MV-4-11 (cell line): ENCODE measurements at regions not wholly inside any gene's neighbourhood (a gene's known extent, or its start where the extent isn't known, plus 50 kb on each side); places are given as distances from the start of the nearest gene placed in this dataset.
"Not testable (repeated sequence)": the region's sequence is repeated elsewhere in the genome, so short reads cannot be mapped to it uniquely, and the experiment has no call there.

ENCODE experiments used
- DNase-seq: peaks from one replicate; lab custom pipeline; 2025; lab: John Stamatoyannopoulos, UW

DNA sequence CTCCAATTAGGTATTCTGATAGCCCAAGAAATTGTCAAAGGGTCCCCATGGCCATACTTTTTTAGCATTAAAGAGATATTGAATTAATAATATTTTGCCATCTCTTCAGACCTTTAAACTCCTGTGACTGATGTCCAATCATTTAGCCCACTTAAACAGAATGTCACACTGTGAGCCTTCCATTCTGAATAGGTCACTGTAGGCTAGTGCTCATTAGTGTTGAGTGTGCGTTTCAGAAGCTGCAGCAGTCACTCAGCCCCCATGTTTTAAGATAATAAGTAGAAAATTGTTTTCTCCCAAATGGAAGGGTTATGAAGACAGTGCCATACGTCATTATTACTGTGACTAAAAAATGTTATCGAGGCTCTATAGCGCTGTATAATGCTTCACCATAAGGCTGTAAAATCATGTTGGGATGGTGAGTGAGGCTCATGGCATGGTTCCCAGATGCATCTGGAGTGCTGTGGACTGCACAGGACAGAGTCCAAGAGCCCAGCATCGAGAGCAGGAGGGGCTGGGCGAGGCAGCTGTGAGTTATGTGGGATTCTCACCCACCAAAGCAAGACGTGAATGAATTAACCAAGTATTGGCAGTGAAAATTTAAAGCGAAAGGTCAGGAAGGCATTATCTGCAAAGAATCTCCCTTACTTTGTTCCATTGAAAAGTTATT, 2112.9 kb upstream of the WWC1 start:
- no peak for DNase-seq

DNA sequence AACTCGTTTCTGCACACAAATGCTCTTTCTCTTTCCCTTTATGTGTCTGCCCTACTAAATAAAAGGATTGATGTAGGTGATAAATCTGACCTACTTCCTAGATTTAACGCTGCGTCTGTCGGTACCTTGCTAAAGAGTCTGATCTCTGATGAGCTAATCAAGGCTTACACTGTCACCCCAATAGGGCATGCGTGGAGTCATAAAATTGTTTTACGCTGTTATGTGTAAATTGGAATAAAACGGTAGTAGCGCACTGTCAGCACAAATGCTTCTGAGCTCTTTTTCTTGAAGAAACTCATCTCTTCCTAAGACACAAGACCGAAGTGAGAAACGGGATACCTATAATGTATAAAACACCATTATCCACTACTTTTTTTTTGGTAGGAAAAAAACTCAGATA, 2106.3 kb upstream of the WWC1 start:
- DNase-seq = no peak

DNA sequence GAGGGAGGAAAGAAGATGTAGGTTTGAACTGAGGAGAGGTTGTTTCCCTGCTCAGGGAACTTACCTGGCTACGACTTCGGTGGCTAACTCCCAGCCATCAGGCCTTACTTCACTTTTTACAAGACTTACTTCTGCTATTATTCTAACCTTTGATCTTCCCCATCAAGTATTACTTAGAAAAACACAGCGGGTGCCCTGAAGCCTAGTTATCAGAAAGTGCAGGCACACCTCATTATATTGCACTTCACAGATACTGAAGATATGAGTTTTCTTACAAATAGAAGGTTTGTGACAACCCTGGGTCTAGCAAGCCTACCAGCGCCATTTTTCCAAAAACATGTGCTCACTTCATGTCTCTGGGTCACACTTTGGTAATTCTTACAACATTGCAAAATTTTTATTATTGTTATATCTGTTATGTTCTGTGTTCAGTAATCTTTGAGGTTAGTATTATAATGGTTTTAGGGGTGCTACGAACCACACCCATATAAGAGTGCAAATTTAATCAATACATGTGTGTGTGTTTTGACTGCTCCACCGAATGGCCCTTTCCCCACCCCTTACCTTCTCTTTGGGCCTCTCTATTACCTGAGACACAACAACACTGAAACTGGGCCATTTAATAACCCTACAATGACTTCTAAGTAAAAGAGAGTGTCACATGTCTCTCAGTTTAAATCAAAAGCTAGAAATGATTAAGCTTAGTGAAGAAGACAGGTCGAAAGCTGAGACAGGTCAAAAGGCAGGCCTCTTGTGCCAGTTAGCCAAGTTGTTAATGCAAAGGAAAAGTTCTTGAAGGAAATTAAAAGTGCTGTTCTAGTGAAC, 2102.7 kb upstream of the WWC1 start:
- no peak for DNase-seq

DNA sequence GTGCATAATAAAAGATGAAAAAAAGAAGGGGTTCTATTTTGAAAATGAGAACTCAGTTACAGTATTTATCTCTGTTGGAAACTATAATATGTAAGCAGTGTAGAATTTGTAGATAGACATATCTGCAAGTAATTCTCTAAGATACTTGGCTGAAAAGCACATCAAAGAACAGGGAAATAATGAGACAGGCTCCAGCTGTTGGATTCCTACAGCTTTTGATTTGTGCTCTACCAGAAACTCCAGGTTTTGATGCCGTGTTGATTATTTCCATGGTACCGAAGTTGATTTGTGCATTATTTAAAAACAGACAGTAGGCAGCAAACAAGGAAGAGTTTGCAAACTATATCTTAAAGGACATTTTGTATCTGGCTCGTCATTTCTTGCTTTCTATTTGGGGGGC, 2098.7 kb upstream of the WWC1 start:
- DNase-seq = no peak

DNA sequence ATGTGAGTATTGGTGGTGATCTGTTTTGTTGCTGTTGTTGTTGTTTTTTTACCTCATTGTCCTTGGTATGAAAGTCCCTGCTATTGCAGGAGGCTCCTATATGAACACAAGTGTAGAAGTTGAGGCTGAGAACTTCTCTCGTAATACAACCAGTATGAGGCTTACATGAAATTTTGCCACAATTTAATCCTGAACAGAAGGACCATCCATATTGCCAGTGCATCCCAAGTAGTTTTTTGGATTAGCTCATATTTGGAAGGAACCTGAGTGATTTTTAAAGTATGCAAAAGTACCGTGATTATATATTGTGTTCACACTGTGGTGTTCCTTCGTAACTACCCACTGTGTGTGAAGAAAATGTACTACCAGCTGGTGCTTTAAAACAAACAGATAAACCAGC, 2095.5 kb upstream of the WWC1 start:
- no peak for DNase-seq

DNA sequence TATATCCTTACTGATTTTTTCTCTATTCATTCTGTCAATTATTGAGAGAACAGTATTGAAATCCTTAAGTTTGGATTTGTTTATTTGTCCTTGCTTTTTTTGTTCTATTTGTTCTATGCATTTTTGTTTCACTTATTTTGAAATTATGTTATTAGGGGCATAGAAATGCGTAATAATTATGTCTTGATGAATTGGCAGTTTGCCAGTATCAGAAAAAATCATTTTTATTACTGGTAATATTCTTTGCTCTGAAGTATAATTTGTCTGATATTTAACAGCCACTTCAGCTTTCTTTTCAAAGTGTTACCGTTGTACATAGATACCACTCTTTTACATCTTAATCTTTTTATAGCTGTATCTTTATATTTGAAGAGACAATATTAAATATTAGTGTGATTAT, 2090.9 kb upstream of the WWC1 start:
- no peak for DNase-seq

DNA sequence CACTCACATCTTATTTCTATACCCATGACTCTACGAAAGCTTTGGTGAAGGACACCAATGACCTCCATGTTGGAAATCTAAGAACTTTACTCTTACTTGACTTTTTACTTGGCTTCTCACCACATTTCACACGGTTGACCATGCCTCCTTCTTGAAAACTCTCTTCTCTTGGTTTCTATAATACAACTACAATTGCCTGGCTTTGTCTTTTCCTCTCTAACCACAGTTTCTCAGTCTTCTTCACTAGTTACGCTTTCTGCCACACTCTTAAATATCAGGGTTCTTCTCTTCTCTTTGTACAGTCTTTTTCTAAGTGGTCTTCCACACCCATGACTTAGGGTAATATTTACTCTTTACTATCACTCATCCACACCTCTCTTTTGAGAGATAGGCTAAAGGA, 2079.8 kb upstream of the WWC1 start:
- no peak for DNase-seq

DNA sequence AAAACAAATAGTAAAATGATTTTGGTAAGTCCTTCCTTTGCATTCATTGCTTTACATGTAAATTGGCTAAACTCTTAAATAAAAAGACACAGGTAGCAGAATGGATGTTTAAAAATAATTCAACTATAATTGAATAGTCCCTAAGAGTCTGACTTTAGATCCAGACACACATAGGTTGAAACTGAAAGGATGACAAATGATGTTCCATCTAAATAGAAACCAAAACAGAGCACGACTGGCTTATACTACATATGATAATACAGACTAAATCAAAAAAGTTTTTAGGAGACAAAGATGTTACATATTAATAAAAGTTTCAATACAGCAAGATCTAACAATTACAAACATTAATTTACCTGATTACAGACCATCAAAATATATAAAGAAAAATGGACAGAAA, 2055.1 kb upstream of the WWC1 start:
- no peak for DNase-seq

DNA sequence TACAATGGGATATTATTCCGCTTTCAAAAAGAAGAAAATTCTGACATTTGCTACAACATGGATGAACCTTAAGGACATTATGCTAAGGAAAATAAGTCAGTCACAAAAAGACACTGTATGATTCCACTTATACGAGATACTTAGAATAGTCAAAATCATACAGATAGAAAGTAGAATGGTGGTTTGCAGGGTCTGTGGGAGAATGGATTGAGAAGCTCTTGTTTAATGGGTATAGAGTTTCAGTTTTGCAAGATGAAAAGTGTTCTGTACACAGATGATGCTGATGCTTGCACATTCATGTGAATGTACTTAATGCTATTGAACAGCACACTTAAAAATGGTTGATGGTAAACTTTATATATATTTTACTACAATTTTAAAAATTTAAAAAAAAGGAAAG, 2050.7 kb upstream of the WWC1 start:
- no peak for DNase-seq

DNA sequence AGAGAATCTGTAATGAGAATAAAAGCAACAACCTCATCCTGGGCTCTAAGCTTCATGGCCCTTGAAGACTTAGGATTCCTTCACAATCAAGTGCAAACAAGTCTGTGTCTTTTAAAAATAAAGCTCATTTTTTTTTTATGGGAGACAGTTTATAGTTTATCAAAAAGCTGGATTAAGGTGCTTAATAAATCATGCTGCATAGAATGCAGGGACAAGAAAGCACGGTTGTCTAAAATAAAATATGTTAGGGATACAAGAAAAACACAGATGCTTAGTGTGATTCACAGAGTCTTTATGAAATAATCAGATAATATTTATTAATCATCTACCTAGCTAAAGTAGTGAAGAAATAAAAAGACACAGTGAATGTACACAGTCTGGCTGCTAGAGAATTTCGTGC, 2045.9 kb upstream of the WWC1 start:
- no peak for DNase-seq

DNA sequence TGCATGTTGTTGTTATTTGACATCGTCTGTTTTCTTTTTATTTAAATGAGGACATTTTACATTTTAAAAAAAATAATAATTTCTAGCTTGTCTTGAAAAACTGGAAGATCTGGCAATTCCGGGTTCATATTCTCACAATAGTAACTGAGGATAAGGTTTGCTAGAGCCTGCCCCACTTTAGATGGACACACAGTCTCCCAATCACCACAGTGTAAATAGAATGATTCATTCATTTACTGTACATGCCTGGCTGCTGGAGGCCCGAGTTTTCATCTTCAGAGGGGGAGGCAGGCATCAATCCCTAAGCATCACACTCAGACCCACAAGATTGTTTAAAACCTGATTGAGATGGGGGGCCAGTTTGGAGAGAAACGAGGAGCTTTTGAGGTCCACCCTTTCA, 2039.7 kb upstream of the WWC1 start:
- no peak for DNase-seq

DNA sequence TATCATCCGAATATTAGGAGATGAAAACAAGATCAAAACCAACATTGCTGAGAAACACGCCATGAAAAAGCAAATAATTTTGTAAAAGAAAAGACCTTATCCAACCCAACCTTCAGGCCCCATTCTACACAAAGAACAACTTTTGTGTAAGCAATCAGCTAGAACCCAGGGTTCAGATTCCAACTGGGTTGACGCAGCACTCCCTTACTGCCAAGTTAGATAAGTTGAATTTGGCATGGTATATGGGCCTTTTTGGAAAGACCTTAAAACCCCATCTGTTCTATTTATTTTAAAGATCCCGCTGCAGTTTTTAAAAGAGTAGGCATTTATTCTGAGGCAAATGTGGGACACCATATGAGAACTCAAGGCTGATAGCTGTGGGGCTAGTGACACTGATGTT, 2033.8 kb upstream of the WWC1 start:
- no peak for DNase-seq

DNA sequence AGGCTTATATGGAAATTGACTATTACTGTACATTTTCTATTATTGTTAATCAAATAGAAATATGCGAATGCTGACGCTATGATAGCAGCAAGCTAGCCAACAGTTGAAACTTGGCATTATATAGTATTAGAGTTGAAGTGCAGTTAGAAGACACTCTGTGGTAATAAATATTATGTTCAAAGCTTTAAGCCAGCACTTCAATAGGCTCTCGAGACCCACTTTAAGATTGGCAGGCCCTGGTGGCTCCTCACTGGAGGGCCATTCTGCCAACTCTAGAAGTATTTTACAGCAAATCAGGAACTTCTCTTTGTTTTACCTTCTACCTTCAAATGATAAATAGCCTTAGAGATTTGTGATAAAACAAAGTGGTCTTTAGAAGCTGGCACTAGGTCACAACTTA, 2029.0 kb upstream of the WWC1 start:
- no peak for DNase-seq

DNA sequence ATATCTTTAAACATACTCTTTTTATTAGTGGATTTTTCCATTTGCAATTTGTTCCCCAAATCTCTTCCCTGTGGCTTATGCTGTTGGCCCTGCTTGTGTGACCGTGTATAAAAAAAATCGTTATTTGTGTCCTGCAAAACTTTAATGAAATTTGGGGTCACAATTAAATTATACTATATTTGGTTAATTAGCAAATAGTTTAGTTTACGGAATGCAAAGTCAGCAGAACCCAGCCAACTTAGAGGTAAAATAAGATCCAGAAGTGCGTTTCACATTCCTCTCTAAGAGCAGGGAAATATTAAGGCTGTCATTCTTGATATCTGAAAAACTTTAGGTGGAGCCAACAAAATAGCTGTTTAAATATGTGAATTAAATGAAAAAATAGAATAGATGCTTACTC, 2023.5 kb upstream of the WWC1 start:
- DNase-seq = no peak

DNA sequence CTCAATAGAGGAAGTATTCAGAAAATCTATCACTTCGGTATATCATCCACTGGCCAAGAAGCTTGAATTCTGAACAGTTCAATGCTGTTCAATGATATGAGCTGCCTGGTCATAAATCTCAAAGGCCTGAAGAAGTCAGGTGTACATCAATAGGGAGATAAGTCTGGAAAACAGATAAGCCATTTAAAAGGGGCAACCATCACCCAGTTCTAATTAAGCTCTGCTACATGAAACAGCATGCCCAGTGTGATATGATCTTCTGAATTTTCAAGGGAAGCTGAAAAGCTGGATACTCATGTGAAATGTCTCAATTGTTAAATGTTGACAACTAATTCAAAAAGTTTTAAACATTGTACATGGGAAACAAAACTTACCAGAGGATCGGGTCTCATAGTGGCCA, 2020.7 kb upstream of the WWC1 start:
- DNase-seq = no peak

DNA sequence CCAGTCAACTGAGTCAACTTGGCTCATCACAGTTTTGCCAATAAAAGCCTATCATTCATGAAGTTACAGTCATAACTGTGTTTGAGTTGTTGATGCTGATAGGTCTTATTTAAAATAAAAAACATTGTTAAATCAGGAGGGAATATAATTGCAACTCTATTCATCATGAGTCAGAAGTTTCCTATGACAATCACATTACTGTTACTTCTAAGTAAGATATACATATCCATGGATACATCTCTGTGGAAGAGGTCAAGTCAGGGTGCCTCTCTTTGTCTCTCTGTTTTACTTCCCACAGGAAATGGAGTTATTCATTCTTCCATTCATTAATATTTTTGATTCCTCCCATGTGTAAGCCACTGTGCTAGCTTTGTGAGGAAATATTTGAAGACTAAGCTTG, 2015.4 kb upstream of the WWC1 start:
- DNase-seq = no peak

DNA sequence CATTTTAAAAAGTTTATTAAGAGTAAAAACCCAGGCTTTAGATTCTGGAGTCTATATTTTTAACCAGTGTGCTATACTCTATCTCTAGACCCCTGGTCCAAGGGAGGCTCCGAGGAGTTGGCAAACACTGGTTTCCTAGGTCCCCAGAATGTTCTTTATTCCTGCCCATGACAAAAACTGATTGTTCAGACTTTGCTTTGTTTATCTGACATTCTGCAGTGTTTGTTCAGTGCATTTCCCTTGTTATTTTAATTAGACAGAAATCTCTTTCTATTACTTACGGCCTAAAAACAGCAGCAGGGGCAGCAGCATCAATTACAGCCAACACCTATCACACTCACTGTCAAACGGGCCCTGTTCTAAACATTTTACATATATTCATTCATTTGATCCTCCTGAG, 2011.6 kb upstream of the WWC1 start:
- no peak for DNase-seq

DNA sequence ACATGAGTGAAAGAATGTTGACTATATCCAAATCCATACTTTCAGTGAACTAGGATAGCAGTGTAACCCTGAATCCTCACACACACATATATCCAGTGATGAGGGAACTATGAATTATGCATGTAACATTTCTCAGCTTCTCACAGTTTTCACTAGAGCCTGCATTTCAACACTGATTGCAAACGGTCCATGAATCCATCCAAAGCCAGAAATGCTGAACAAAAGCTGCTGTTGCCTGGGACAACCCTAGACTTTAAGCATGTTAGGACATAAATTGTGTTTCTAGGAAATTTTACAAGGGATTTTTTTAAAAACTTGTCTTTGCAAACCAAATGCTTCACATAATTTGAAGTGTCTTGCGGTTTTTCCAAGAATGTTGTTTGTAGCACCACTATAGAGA, 2010.0 kb upstream of the WWC1 start:
- DNase-seq = no peak

DNA sequence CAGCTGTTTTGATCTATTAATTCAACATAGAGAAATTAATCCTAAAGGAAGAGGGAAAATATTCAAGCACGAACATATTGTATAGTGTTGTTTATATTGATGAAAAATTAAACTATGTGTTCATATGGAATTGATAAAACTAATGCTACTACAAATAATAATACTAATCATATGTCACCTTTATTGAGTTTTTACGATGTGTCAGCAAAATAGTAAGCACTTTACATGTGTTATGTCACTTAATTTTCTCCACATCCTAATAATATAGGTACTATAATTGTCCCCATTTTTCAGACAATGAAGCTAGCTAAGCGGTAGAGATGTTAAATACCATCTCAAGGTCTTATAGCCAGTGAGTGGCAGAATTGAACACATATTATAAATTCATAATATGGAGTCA, 2008.5 kb upstream of the WWC1 start:
- no peak for DNase-seq

DNA sequence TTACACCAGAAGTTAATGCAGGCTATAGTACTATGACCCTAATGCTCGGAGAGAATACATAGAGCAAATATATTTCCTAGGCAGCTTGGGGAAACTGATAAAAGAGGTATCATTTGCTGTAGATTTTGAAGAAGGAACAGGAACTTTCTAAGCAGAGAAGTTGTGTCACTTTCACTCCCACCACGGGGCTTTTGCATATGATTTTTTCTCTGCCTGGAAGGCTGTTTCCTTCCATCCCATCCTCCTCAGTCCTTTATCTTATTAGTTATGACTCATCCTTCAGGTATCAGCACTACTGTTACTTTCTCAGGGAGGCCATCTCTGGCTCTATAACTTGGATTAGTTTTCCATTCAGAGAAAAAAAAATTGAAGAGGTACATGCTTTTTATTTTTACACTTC, 2006.1 kb upstream of the WWC1 start:
- no peak for DNase-seq

DNA sequence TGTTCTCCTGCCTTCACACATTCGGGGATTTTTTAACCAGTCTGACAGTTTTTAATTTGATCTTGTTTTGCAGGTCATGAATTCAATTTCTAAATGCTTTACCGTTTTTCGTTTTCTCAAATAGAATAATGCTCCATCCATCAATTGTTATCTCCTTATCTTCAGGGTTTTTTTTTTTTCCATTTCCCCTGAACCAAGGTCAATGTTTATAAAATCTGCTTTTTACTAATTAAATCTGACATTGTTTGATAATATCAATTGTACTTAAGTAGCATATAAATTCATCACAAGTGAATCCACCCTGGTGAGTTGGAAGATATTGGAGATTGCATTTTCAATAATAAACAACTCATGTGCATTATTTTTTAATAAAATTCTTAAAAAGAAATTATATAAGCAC, 2004.6 kb upstream of the WWC1 start:
- no peak for DNase-seq

DNA sequence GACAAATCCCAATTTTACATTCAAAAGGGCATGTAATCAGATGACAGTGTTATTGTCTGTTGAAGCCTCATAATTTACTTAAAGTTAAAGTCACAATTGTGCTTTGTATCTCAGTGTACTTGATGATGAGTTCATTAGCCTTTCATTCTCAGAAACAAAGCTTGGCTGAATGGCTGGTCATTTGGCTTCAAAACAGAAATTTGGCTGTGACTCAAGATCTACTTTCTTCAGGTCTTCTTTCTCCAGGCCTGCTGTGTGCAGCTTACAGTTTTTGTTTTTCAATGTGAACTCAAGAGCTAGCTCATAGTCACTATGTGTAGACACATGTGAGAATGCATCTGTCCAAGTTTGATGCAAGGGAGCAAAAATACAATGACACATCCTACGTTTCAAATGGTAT, 2003.6 kb upstream of the WWC1 start:
- DNase-seq = no peak

DNA sequence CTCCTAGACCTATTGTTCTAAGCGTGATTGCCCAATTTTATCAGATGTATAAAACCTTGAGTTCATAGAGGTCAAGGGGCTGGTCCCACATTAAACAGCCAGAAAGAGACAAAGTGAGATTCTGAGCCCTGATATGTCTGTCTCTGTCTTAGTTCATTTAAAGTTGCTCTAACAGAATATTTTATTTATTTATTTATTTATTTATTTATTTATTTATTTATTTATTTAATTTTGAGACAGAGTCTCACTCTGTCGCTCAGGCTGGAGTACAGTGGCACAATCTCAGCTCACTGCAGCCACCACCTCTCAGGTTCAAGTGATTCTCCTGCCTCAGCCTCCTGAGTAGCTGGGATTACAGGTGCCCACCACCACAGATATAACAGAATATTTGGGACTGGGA, 1999.6 kb upstream of the WWC1 start:
- not testable (repeated sequence) for DNase-seq

DNA sequence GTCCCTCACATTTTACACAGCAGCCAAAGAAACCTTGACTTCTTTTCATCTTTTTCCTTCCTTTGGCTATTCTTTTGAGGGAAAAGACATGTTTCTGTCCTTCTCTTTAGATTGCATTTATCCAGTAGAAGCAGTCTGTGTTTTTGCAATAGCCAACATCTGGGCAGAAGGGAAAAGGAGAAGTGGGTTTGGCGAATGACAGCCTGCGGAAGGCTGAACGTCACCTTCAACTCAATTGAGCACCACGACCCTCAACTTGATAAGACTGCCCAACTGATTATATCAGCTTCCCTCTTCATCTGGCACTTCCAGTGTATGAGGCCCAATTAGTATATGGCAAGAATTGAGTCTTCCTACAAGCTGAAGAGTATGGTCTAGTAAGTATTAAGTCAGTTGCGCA, 1997.6 kb upstream of the WWC1 start:
- no peak for DNase-seq
